NB4 (cell line): ENCODE measurements at regions not wholly inside any gene's neighbourhood (a gene's known extent, or its start where the extent isn't known, plus 50 kb on each side); places are given as distances from the start of the nearest gene placed in this dataset.

Source experiments
- DNase-seq: peaks from one replicate; pipeline ENCODE4 v3.0.0; 2010; ENCODE audit warnings: low read depth
- H3K4me3 ChIP-seq: one replicate; pipeline ENCODE4 v1.5.1; 2011; ENCODE audit warnings: mild to moderate bottlenecking, low read depth, low read length, moderate library complexity
- MYC ChIP-seq: IDR thresholded peaks from 2 replicates; pipeline ENCODE4 v1.6.1; 2011; ENCODE audit warnings: low read depth, low read length
- POLR2A ChIP-seq: IDR thresholded peaks from 2 replicates; pipeline ENCODE4 v1.6.1; 2011; ENCODE audit warnings: mild to moderate bottlenecking; ENCODE audit not compliant: insufficient read length; ENCODE audit errors: extremely low read depth
- TF ChIP-seq, protein P1 (sequence below): IDR thresholded peaks from 2 replicates; pipeline ENCODE4 v1.6.1; 2011; ENCODE audit warnings: low read depth, low read length
- TF ChIP-seq, protein P2 (sequence below): IDR thresholded peaks from one replicate; pipeline ENCODE4 v1.5.1; 2012; ENCODE audit warnings: low read depth, low read length

DNA sequence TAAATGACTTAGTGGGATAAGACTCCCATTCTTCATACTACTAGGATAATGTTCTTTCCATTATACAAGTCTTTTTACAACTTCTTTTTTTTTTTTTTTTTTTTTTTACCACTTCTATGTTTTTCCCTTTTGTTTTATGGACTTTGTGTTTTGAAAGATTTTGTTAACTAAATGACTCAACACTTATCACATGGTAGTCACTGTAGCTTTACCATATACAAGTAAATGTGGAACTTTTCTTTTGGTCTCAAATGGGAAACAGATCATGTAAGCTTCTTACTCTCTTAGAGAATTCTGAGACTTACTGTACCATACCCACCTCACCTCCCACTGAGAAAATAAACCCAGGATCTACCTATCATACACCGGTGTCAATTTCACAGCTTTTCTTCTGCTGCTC is 590.3 kb upstream of the CDH2 start:
- TF ChIP-seq POLR2A (no peak), MYC (no peak)
- TF ChIP-seq, protein P1, sequence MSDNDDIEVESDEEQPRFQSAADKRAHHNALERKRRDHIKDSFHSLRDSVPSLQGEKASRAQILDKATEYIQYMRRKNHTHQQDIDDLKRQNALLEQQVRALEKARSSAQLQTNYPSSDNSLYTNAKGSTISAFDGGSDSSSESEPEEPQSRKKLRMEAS: no peak
- TF ChIP-seq, protein P2, sequence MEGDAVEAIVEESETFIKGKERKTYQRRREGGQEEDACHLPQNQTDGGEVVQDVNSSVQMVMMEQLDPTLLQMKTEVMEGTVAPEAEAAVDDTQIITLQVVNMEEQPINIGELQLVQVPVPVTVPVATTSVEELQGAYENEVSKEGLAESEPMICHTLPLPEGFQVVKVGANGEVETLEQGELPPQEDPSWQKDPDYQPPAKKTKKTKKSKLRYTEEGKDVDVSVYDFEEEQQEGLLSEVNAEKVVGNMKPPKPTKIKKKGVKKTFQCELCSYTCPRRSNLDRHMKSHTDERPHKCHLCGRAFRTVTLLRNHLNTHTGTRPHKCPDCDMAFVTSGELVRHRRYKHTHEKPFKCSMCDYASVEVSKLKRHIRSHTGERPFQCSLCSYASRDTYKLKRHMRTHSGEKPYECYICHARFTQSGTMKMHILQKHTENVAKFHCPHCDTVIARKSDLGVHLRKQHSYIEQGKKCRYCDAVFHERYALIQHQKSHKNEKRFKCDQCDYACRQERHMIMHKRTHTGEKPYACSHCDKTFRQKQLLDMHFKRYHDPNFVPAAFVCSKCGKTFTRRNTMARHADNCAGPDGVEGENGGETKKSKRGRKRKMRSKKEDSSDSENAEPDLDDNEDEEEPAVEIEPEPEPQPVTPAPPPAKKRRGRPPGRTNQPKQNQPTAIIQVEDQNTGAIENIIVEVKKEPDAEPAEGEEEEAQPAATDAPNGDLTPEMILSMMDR: no peak
- H3K4me3 ChIP-seq: no peak overlapping the region
- DNase-seq: no peak

DNA sequence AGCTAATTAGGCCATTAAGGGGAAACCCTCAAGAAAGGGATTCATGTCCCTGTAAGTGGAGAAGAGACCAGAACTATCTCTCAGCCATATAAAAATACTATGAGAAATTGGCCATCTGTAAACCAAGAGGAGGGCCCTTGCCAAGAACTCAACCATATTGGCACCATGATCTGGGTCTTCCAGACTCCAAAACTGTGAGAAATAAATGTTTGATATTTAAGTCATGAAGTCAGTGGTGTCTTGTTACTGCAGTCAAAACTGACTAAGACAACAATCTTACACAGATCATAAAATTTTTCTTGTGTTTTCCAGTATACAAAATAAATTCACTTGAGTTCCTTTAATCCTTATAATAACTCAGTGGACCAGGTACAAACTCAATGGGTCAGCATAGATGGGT is 589.8 kb upstream of the CDH2 start:
- TF ChIP-seq MYC: no peak
- TF ChIP-seq, protein P2: no peak
- TF ChIP-seq, protein P1: no peak
- no peak for TF ChIP-seq POLR2A
- DNase-seq: no peak
- no peak overlapping the region for H3K4me3 ChIP-seq

DNA sequence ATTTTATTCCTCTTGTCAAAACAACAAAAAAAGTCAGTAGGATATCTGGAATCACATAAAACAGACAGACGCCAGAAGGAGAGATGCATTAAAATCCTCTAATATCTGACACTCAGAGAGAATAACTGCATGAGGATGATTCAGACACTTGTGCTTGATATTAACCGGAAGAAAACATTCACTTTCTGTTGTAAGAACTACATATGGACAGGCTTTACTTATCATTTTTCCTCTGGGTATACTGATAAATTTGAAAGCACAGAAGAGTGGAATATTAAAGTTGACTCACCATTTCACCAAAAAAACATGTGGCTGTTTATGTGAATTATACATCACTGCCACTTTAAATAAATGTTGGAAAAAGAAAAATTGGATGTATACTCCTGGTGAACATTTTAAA is 589.1 kb upstream of the CDH2 start:
- TF ChIP-seq, protein P2: no peak
- TF ChIP-seq, protein P1: no peak
- TF ChIP-seq POLR2A: no peak
- TF ChIP-seq MYC: no peak
- no peak for DNase-seq
- no peak overlapping the region for H3K4me3 ChIP-seq

DNA sequence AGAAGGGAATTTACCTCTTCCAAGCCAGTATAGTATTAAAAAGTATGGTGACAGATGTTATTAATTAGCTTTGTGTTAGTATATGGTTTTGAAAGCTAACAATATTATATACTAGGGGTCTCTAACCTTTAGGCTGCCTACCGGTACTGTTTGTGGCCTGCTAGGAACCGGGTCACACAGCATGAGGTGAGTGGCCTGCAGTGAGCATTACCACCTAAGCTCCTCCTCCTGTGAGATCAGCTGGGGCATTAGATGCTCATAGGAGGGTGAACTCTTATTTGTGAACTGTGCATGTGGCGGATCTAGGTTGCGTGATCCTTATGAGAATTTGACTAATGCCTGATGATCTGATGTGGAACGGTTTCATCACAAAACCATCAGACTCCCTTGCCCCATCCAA is 583.4 kb upstream of the CDH2 start:
- no peak overlapping the region for H3K4me3 ChIP-seq
- DNase-seq: no peak
- TF ChIP-seq MYC: no peak
- TF ChIP-seq, protein P2: no peak
- TF ChIP-seq, protein P1: no peak
- no peak for TF ChIP-seq POLR2A

DNA sequence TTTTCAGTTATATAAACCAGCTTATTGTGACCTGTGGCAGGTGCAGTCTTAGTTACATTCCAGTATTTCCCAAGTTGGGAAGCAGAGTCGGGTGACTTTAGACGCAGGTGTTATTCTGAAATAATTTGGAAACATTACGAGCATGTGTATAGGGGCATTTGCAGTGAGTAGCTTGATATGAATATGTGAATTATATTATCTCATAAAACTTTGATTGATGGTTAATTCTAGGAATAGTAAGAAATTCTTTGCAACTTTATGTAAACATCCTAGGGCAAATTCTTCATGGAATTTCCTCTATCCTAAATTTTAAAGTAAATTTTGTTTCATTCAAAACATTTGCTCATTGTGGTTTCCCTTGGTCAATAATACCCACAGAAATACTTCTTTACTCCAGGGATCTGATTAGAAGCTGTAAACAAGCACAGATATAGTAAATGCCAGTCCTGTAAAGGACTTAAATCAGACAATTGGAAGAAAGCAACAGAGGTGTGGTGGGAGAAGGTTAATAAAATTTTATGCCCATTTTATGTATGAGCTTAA is 580.6 kb upstream of the CDH2 start:
- TF ChIP-seq, protein P2: no peak
- TF ChIP-seq, protein P1: no peak
- TF ChIP-seq POLR2A: no peak
- TF ChIP-seq MYC: no peak
- no peak overlapping the region for H3K4me3 ChIP-seq
- DNase-seq: no peak

DNA sequence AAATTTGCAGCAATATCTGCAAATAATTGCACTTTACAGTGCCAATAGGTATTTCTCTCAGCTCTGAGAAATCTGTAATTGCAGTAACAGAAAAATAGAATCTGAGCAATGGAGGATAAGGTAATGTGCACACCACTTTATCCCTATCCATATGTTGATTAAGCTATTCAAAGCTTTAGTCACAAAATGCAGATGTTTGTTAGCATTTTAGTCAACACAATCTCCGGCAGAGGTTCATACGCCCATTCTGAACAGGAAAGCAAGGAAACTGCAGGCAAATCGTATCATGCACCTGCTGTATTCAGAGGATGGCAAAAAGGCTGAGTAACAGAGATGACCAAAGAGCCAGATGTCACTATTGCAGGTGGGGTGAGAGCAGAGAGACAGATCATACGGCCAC is 566.2 kb upstream of the CDH2 start:
- H3K4me3 ChIP-seq: no peak overlapping the region
- no peak for TF ChIP-seq MYC
- TF ChIP-seq, protein P1: no peak
- DNase-seq: no peak
